Stomach (tissue), 4 donors: ENCODE measurements at regions not wholly inside any gene's neighbourhood (a gene's known extent, or its start where the extent isn't known, plus 50 kb on each side); places are given as distances from the start of the nearest gene placed in this dataset.

ENCODE experiments used
- EP300 ChIP-seq: sonication (generic); formaldehyde crosslinking; IDR thresholded peaks from one replicate; pipeline ENCODE4 v1.6.1; 2017; ENCODE audit warnings: antibody characterized with exemption
- POLR2A ChIP-seq, 4 donors: fragments of 450-650 bp; IDR thresholded peaks; one replicate each; pipeline ENCODE4 v1.6.1; 2016; ENCODE audit warnings: antibody characterized with exemption in 4 of 4, control low read depth in 2 of 4, mild to moderate bottlenecking in 1 of 4, moderate library complexity in 1 of 4
- POLR2AphosphoS5 ChIP-seq, 3 donors: sonication (generic); formaldehyde crosslinking; IDR thresholded peaks; one replicate each; pipeline ENCODE4 v1.6.1; 2016; ENCODE audit warnings: antibody characterized with exemption in 3 of 3
- TF ChIP-seq, protein P1 (sequence below), 7 experiments: fragments of 450-650 bp in 4 of 7; fragments of 200-600 bp in 3 of 7; sonication (generic) in 3 of 7; IDR thresholded peaks; one replicate each; pipeline ENCODE4 v1.5.1; 2016 to 2019; ENCODE audit warnings: antibody characterized with exemption in 7 of 7, control low read depth in 2 of 7, mild to moderate bottlenecking in 1 of 7

- TF ChIP-seq, protein P1, sequence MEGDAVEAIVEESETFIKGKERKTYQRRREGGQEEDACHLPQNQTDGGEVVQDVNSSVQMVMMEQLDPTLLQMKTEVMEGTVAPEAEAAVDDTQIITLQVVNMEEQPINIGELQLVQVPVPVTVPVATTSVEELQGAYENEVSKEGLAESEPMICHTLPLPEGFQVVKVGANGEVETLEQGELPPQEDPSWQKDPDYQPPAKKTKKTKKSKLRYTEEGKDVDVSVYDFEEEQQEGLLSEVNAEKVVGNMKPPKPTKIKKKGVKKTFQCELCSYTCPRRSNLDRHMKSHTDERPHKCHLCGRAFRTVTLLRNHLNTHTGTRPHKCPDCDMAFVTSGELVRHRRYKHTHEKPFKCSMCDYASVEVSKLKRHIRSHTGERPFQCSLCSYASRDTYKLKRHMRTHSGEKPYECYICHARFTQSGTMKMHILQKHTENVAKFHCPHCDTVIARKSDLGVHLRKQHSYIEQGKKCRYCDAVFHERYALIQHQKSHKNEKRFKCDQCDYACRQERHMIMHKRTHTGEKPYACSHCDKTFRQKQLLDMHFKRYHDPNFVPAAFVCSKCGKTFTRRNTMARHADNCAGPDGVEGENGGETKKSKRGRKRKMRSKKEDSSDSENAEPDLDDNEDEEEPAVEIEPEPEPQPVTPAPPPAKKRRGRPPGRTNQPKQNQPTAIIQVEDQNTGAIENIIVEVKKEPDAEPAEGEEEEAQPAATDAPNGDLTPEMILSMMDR (IDR thresholded peaks at IDR 0.05) = no peak
- no peak for TF ChIP-seq POLR2AphosphoS5 (IDR thresholded peaks at IDR 0.05)
- TF ChIP-seq POLR2A (IDR thresholded peaks at IDR 0.05) = no peak
- no peak for TF ChIP-seq EP300
Measured at GRCh38 chr5:22911019-22911418, 57.9 kb upstream of the CDH12 start.
